ENCODE measurements at regions not wholly inside any gene's neighbourhood (a gene's known extent, or its start where the extent isn't known, plus 50 kb on each side); places are given as distances from the start of the nearest gene placed in this dataset.

- no peak for TF ChIP-seq CTCF (IDR thresholded peaks at IDR 0.05 in 8 of 11, conservative IDR thresholded peaks at IDR 0.05 in 3 of 11)
- no peak for TF ChIP-seq POLR2AphosphoS5 (IDR thresholded peaks at IDR 0.05)
- TF ChIP-seq POLR2A (IDR thresholded peaks at IDR 0.05): no peak
Observed at GRCh38 chr15:38073178-38073946, 138.9 kb downstream of the TMCO5A start.

Data from spleen (tissue), 7 donors.